HG03045 (cell line): ENCODE measurements at regions not wholly inside any gene's neighbourhood (a gene's known extent, or its start where the extent isn't known, plus 50 kb on each side); places are given as distances from the start of the nearest gene placed in this dataset.

Experiments used
- ATAC-seq: cut with Tn5 transposase; IDR thresholded peaks from one replicate; pipeline ENCODE4 v1.9.1; 2021; ENCODE audit warnings: mild to moderate bottlenecking, moderate library complexity; ENCODE audit not compliant: unreplicated experiment

- no peak for ATAC-seq
Measured at GRCh38 chr16:17617021-17617552, 146.3 kb upstream of the XYLT1 start.

- no peak for ATAC-seq
Measured at GRCh38 chr16:17612336-17612735, 141.6 kb upstream of the XYLT1 start.

DNA sequence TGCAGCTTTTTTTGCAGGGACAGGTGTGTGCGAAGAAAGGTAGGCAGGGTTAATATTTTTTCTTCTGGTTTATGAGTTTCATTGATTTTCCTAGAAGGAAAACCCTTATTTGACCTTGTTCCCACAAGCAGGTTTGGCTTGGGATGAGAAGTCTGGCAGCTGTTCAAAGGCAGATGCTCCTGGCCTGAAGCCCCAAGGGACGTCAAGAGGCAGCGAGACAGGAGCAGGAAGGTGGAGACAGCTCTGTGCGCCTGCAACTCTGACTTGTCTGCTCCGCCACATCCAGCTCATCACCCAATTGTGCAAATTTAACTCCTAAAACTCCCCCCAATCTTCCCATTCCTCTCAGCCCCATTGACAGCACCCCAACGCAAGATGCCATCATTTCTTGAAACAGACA, 136.8 kb upstream of the XYLT1 start:
- no peak for ATAC-seq

GRCh38 chr16:17607075-17607509, 136.3 kb upstream of the XYLT1 start:
- no peak for ATAC-seq

DNA sequence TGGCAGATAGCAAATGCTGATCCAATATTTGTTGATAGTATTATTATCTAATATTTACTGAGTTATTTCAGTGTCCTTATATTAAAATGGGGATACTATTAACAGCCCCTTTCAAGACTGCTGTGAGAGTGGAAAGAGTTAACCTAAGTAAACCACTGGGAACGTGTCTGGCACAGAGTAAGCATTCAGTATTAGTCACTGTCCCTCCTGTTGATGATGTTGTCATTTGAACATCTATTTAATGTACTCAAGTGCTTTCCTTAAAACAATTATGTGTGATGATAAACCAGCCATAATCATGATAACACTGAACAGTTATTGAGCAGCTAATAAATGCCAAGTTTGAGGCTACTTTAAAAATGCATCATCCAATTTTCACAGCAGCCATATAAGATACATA, 135.7 kb upstream of the XYLT1 start:
- no peak for ATAC-seq

DNA sequence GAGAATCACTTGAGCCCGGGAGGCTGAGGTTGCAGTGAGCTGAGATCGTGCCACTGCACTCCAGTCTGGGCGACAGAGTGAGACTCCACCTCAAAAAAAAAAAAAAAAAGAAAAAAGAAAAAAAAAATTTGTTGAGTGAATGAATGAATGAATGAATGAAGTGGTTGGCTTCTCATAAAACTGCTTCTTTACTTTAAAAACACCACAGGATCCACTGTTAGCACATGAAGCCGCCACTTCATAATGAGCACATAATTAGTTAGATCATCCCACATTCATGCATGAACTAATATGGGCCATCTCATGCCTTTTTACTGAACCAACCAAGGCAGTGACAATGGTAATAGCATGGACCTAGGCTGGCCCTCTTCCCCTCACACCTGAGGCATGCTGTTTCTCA, 135.0 kb upstream of the XYLT1 start:
- no peak for ATAC-seq

GRCh38 chr16:17603626-17604025, 132.9 kb upstream of the XYLT1 start:
- no peak for ATAC-seq

DNA sequence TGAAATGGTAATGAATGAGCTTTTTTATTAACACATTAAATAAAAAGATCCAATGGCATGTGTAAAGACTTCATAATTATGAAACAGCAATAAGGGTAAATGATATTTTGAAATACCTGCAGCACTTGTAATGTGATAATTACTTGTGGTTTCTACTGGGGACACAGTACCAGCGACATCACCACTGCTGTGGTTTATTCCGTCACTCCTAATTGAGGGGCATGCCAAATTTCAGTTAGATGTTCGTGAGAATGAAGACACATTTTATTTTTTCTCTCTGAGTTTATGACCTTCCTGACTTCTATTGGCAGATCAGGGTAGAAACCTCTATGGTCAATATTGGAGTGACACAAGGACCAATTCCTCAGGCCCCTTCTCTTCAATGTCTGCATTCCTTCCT, 131.9 kb upstream of the XYLT1 start:
- no peak for ATAC-seq

DNA sequence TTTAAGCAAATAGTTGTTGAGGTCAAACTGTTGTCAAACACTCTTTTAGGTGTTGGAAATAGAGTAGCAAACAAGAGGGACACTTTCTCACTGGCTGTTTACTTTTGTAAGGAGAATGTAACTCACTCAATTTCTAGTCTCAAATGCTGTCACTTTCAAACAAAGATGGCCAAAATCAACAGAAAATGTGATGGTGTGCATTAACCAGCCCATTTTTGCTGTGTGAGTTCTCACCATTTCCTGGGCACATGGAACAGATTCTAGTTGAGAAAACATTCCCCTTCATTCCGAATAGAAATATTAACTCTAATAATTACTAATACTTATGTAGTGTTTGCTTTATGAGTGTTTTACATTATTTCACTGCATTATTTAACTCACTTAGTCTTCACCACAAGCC, 128.2 kb upstream of the XYLT1 start:
- no peak for ATAC-seq

GRCh38 chr16:17591655-17592405, 121.1 kb upstream of the XYLT1 start:
- no peak for ATAC-seq

DNA sequence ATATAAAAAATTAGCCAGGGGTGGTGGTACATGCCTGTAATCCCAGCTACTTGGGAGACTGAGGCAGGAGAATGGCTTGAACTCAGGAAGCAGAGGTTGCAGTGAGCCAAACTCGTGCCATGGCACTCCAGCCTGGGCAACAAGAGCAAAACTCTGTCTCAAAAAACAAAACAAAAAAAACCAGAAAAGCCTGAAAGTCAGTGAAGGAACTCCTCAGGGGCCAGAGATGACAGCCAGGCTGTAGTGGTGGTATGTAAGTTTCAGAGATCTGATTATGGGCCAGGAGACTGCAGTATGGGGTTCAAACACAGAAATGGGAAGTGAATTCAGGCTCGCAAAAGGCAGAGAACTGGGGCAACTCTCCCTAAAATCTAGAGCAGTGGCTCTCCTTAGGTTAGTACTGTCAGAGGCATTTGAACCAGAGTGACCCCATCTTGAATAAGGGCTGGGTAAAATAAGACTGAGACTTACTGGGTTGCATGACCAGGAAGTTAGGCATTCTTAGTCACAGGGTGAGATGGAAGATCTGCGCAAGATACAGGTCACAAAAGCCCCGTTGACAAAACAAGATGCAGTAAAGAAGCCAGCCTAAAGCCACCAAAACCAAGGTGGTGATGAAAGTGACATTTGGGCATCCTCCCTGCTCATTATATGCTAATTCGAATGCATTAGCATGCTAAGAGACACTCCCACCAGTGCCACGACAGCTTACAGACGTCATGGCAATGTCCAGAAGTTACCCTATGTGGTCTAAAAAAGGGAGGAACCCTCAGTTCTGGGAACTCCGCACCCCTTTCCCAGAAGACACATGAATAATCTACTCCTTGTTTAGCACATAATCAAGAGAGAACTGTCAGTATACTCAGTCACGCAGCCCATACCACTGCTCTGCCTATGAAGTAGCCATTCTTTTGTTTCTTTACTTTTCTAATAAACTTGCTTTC, 120.2 kb upstream of the XYLT1 start:
- no peak for ATAC-seq

- no peak for ATAC-seq
Measured at GRCh38 chr16:17589898-17590297, 119.1 kb upstream of the XYLT1 start.

DNA sequence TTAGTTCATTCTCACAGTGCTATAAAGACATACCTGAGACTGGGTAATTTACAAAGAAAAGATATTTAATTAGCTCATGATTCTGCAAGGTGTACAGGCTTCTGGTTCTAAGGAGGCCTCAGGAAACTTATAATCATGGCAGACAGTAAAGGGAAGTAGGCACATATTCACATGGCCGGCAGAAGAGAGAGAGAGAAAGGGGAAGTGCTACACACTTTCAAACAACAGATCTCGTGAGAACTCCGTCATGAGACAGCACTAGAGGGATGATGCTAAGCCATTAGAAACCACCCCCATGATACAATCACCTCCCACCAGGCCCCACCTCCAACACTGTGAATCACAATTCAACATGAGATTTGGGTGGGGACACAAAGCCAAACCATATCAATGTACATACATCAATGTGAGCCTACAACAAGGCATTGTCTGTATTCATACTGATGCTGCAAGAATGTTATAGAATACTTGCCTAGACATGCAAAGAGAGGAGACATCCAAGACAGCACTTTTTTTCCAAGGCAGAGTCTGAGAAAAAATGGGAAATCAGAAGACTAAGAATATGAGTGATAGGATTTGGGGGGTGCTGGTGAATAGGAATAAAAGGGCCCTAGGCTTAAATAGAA, 114.8 kb upstream of the XYLT1 start:
- ATAC-seq, result no peak

- no peak for ATAC-seq
Measured at GRCh38 chr16:17578981-17579874, 108.5 kb upstream of the XYLT1 start.

DNA sequence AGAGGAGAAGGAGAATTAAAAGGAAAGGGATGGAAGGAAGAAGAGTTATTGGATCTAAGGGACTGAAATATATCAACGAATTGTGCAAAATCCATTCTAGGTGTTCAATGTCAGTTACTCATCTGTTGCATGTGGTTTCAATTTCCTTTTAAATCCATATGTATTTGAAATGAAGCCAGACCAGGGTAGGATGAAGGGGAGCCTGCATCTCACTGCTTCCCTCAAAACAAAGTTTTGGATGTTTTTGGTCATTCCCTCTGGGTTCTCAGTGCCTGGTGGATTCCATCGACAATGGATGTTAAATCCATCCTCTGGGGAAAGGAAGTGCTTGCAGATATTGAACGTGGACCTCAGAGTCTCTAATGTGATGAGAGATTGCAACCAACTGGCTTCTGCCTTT, 103.5 kb upstream of the XYLT1 start:
- ATAC-seq, result no peak

DNA sequence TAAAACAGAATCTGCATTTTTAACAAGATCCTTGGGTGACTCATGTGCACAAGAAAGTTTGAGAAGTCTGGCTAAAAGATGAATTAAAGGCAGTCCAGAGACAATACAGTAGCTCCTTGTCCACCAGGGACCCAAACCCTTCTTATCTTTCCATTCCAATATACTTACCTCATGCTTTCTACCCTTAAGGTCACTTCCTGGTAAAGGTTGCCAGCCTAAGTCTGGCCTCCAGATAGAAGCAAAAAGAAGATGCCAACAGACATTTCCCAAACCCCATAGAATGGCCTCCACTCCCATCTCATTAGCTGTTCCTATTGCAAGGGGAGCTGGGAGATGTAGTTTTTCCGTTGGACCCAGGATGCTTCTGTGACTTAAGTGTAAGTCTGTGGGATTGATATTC, 101.4 kb upstream of the XYLT1 start:
- ATAC-seq, result no peak

DNA sequence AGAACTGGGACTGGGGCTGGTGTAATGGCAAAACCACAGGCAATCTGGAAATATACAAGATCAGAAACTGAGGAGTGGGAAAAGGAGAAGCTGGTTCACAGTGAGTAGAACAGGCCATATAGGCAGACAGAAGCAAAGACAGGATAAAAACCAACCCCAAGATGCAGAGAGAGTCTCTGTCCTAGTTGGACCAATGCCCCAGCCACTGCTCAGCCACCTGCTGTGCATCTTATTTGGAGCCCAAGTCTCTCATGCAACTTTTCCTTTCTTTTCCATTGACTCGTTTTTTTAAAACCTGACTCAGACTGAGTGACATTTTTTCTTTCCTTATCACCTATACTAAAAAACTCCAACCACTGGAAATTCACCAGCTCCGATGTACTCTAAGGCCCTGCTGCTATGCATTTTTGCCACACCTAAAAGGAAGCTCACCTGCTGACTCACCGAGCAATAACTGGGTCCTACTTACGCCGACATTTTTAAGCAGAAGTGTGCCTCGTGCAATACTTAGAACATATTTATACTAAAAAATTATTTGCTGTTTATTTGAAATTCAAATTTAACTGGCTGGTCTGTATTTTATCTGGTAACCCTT, 100.8 kb upstream of the XYLT1 start:
- no peak for ATAC-seq

DNA sequence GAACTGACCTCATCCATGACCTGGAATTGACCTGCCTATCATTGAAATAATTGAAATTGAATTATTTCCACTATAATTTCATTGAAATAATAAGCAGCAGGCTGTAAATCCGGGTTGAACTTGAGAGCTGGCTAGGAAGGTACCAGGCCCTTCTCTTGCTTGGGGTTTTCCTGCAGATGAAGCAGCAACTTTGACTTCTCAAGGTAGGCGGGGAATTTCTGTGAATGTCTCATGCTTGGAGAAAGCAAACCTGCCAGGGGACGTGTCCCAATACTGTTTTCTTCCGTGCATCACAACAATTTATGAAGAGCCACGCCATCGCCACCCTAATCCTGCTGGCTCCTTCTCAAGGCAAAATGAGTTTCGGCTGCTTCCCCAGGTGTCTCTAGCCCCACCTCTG, 97.5 kb upstream of the XYLT1 start:
- no peak for ATAC-seq

GRCh38 chr16:17567455-17567854, 96.7 kb upstream of the XYLT1 start:
- no peak for ATAC-seq
